Stimulated activated CD8-positive, alpha-beta memory T cell treated with anti-CD3 and anti-CD28 coated beads, Interleukin-7, amount 100 ng/mL, for 24 hours (primary cell): ENCODE measurements at regions not wholly inside any gene's neighbourhood (a gene's known extent, or its start where the extent isn't known, plus 50 kb on each side); places are given as distances from the start of the nearest gene placed in this dataset.
"Not testable (repeated sequence)": the region's sequence is repeated elsewhere in the genome, so short reads cannot be mapped to it uniquely, and the experiment has no call there.

Experiments used
- DNase-seq: peaks from one replicate; pipeline ENCODE4 v3.0.0-alpha.2; 2020; ENCODE audit warnings: low read depth

GRCh38 chr5:109990723-109991359, 301.1 kb downstream of the MAN2A1 start:
- DNase-seq, result no peak

- DNase-seq, result no peak
Measured at GRCh38 chr5:109992264-109992915, 302.7 kb downstream of the MAN2A1 start.

DNA sequence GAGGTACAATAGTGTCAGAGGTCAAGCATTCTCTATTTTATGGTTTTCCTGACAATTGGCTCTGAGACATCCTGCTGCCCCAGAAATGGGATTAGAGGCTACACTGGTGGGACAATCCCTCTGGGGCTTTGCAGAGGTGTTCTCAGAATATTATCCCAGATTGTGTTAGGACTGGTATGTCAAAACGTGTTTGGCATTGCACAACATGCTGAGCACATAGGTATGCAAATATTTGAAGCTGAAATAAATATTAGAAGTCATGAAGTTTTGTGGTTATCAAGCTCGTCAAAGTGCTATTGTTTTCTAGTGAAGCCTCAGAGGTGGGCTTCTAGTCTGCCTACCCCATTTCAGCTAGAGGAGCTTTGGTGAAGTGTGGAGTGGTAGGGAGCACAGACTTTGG, 304.4 kb downstream of the MAN2A1 start:
- DNase-seq, result no peak

GRCh38 chr5:109996246-109996645, 306.5 kb downstream of the MAN2A1 start:
- no peak for DNase-seq

DNA sequence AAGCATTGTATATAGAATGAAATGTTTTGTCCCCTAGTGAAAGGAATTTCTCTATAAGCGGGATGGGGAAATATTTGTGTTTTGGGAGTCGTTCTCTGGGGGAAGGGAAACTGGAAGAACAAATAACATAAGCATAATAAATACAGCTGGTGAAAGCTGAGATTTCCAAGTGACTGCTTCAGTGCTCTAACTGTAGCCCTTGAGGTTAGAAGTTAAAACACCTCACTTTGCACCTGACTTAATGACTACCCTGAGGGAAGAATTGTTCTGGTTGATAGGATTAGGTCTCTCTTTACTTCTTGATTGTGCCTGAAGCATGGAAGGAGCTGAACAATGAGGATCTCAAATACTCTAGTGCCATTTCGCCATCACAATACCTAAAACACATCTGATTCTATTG, 307.4 kb downstream of the MAN2A1 start:
- no peak for DNase-seq

- no peak for DNase-seq
Measured at GRCh38 chr5:109998208-109998607, 308.5 kb downstream of the MAN2A1 start.

- no peak for DNase-seq
Measured at GRCh38 chr5:109998726-109999125, 309.0 kb downstream of the MAN2A1 start.

GRCh38 chr5:110001648-110002047, 311.9 kb downstream of the MAN2A1 start:
- no peak for DNase-seq

DNA sequence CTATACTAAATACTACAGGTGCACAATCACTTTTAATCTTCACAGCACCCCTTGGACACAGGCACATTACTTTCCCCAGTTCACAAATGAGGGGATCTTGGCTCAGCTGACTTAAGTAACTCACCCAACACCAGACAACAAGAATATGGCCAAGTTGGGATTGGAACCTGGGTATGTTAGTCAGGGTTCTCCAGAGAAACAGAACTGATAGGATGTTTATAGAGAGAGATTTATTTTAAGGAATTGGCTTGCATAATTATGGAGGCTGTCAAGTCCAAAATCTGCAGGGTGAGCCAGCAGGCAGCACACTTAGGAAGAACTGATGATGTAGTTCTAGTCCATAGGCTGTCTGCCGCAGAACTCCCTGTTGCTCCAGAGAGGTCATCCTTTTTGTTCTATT, 312.9 kb downstream of the MAN2A1 start:
- no peak for DNase-seq

GRCh38 chr5:110005907-110006562, 316.3 kb downstream of the MAN2A1 start:
- not testable (repeated sequence) for DNase-seq

- DNase-seq, result no peak
Measured at GRCh38 chr5:110007101-110007500, 317.4 kb downstream of the MAN2A1 start.

DNA sequence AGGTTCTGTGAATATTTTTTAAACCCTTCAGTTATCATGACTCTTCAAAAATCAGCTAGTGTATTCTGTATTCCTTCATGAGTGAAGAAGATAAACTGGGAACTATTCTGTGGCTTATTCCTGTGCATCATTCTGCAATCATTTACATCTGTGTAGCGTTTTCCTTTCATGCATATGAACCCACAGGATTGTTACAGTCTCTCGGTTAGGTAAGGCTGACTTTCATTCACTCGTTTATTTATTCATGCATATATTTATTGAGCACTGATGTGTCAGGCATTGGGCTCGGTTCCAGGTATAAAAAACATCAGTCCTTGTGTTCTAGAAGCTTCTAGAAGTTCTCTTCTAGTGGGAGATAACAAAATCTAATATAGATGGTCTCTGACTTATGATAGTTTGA, 318.4 kb downstream of the MAN2A1 start:
- DNase-seq, result no peak

- no peak for DNase-seq
Measured at GRCh38 chr5:110012145-110012544, 322.4 kb downstream of the MAN2A1 start.

DNA sequence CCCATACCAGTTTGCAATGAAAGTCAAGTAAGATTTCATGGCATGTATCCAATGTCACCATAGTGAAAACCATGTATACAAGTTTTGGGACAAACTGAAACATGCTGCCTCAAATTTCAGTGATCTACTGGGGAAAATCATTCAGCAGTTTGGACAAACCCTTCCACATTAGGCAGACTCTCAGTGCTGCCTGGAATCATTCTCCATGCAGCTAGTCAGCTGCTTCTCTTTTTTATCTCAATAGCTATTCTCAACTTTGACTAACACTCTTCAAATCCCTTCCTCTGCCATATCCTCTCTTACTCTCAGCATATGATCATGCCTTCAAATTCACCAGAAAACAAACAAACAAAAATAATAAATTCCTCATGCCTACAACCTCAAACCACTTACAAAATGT, 323.3 kb downstream of the MAN2A1 start:
- no peak for DNase-seq

DNA sequence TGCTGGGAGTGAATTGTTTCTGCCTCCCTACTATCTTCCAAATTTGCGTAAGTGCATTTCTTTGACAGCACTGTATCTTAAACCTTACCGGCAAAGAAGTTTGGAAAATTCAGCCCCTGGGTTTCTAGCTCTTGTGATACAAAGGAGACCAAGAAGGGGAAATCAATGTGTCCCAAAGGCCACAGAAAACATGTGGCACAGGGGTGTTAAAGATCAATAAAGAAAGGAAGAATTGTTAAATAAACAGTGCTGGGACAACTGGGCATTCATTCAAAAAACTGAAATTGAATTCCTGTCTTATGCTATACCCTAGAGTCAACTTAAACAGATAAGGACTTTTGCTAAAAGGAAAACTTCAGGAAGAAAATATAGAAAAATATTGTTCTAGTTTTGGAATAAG, 328.1 kb downstream of the MAN2A1 start:
- no peak for DNase-seq

DNA sequence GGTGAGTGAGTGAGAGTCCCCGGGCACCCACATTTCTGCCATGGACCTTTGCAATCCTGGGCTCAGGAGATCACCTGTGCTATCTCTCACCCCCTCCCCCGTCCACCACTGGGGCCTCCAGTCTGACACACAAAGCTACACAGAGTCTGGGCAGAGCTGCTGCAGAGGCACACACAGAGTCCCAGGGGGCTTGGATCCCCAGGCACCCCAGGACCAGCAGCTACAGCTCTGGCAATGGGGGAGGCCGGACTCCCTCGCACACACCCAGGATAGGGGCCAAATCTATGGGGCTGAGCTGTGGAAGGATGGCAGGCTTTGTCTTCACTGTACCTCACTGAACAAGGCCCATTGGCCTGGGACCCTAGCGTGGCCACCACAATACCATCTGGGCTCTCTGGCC, 328.8 kb downstream of the MAN2A1 start:
- DNase-seq, result no peak

DNA sequence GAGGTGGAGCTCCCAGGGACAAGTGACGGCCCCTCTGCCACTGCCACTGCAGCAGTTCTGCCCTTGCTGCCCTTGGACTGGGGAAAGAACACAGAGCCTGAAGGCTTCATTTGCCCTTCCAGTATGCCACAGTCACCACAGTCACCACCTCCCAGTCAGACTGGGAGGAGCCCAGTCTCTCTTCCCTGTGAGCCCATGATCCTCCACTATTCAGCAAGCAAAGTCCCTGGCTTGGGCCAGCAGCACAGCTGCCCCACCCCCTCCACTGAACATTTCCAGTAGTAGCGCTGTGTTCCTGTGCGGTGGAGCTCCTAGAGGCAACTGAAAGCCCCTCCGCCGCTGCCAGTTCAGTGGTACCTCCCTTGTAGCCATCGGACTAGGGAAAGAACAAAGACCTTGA, 329.4 kb downstream of the MAN2A1 start:
- DNase-seq, result no peak

- DNase-seq, result no peak
Measured at GRCh38 chr5:110019780-110020179, 330.1 kb downstream of the MAN2A1 start.

DNA sequence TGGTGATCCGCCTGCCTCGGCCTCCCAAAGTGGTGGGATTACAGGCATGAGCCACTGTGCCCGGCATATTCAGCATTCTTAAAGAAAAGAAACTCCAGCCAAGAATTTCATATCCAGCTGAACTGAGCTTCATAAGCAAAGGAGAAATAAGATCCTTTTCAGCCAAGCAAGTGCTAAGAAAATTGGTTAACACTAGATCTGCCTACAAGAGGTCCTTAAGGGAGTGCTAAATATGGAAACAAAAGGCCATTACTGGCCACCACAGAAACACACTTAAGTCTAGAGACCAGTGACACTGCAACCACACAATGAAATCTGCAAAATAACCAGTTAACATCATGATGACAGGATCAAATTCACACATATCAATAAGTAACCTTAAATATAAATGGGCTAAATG, 331.5 kb downstream of the MAN2A1 start:
- no peak for DNase-seq

DNA sequence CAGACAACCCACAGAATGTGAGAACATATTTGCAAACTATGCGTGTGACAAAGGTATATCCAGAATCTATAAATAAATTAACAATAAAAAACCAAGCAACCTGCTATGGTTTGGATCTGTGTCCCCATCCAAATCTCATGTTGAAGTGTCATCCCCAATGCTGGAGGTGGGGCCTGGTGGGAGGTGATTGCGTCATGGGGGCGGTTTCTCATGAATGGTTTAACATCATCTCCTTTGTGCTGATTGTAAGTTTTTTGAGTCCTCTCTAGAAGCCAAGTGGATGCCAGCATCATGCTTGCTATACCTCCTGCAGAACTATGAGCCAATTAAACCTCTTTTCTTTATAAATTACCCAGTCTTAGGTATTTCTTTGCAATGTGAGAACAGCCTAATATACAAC, 335.4 kb downstream of the MAN2A1 start:
- no peak for DNase-seq

DNA sequence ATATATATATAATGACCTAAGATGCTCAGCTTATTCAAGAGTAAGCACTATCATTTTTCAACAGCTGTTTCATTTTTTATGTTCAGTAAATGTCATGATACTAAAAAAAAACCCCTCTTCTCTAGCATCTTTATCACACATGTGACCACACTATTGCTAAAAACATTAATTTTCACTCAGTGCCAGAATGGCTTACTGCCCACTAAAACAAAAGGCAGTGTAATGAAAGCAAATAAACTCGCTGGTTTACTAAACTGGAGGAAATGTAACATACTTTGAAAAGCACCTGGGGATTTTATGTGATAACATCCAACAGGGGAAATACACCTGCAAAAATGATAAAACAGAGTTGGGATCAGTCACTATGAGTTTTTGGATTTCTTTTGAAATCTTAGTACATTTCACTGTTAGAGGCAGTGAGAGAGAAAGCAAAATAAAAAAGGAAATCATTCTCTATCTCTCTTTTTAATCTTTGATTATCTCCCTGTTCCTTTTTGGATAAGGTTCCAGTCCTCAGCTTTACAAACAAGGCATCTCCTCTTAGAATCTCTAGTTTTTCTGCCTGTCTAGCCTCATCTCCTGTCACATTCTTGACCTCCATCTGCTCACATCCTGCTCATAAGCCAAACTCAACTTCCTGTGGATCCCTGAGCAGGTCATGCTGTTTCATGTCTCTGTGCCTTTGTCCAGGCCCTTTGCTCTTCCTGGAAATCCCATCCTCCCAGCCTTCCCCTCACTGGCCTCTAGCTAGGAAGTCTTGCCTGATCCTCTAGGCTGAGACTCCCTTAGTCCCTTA, 338.0 kb downstream of the MAN2A1 start:
- DNase-seq, result no peak

- no peak for DNase-seq
Measured at GRCh38 chr5:110031402-110032140, 341.8 kb downstream of the MAN2A1 start.
